HT-29 (cell line): ENCODE measurements at regions not wholly inside any gene's neighbourhood (a gene's known extent, or its start where the extent isn't known, plus 50 kb on each side); places are given as distances from the start of the nearest gene placed in this dataset.
"Not testable (repeated sequence)": the region's sequence is repeated elsewhere in the genome, so short reads cannot be mapped to it uniquely, and the experiment has no call there.

ENCODE experiments used
- DNase-seq: peaks from one replicate; pipeline ENCODE4 v3.0.0-alpha.2; 2015; ENCODE audit warnings: low spot score

GRCh38 chr1:200496937-200497336, 87.1 kb upstream of the ZNF281 start:
- no peak for DNase-seq

GRCh38 chr1:200495901-200496300, 86.1 kb upstream of the ZNF281 start:
- no peak for DNase-seq

- no peak for DNase-seq
These were observed 83.5 kb upstream of the ZNF281 start for GRCh38 chr1:200493344-200493743.

GRCh38 chr1:200491103-200491502, 81.3 kb upstream of the ZNF281 start:
- no peak for DNase-seq

- no peak for DNase-seq
These were observed 80.3 kb upstream of the ZNF281 start for GRCh38 chr1:200490183-200490582.

- peak; percentile 78 for DNase-seq
These were observed 78.7 kb upstream of the ZNF281 start for GRCh38 chr1:200488375-200489165.

- no peak for DNase-seq
These were observed 77.8 kb upstream of the ZNF281 start for GRCh38 chr1:200487650-200488049.

GRCh38 chr1:200486634-200487033, 76.8 kb upstream of the ZNF281 start:
- no peak for DNase-seq

GRCh38 chr1:200484438-200484946, 74.7 kb upstream of the ZNF281 start:
- DNase-seq: not testable (repeated sequence)

- peak; percentile 87 for DNase-seq
These were observed 73.8 kb upstream of the ZNF281 start for GRCh38 chr1:200483491-200484143.

- DNase-seq: no peak
These were observed 71.1 kb upstream of the ZNF281 start for GRCh38 chr1:200480964-200481363.

GRCh38 chr1:200479816-200480215, 70.0 kb upstream of the ZNF281 start:
- DNase-seq: no peak

GRCh38 chr1:200478945-200479558, 69.2 kb upstream of the ZNF281 start:
- DNase-seq: no peak

GRCh38 chr1:200478239-200478623, 68.4 kb upstream of the ZNF281 start:
- no peak for DNase-seq

- DNase-seq: no peak
These were observed 64.8 kb upstream of the ZNF281 start for GRCh38 chr1:200474633-200475032.

GRCh38 chr1:200473698-200474371, 64.0 kb upstream of the ZNF281 start:
- DNase-seq: no peak

- no peak for DNase-seq
These were observed 61.9 kb upstream of the ZNF281 start for GRCh38 chr1:200471739-200472138.

GRCh38 chr1:200468264-200469001, 58.6 kb upstream of the ZNF281 start:
- no peak for DNase-seq

GRCh38 chr1:200464784-200465400, 55.1 kb upstream of the ZNF281 start:
- no peak for DNase-seq
